Suppressor macrophage treated with lipopolysaccharide for 1 hour (primary cell): ENCODE measurements at regions not wholly inside any gene's neighbourhood (a gene's known extent, or its start where the extent isn't known, plus 50 kb on each side); places are given as distances from the start of the nearest gene placed in this dataset.

Experiments
- DNase-seq, 3 donors: peaks; one replicate each; pipeline ENCODE4 v3.0.0-alpha.2; 2020 to 2022

- DNase-seq: no peak
Measured at GRCh38 chr3:87390821-87391220, 114.4 kb upstream of the POU1F1 start.

DNA sequence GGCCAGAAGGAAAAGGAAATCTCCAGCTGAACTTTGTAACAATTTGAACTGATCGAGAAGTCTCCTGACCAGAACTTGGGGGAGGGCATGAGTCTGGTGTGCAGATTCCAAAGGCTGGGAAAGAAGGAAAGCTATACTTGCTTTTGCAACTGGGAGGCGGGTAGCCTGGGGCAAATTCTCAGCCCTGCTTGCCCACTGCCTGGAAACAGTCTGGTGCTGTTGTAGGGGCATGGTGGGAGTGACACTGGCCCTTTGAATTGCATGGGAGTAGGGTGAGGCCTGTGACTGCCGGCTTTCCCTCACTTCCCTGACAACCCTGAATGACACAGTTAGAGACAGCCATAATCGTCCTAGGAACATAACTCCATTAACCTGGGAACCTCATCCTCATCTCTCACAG is 114.0 kb upstream of the POU1F1 start:
- DNase-seq: no peak

DNA sequence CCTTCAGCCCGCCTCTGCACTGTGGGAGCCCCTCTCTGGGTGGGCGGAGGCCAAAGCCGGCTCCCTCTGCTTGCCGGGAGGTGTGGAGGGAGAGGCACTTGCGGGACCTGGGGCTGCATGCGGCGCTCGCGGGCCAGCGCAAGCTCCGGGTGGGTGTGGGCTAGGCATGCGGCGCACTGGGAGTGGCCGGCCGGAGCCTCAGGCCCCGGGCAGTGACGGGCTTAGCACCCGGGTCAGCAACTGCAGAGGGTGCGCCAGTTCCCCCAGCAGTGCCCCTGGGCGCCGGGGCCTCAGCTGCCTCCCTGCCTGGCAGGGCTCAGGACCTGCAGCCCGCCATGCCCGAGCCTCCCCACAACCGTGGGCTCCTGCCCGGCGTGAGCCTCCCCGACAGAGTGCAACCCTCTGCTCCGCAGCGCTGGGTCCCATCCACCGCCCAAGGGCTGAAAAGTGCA is 98.9 kb upstream of the POU1F1 start:
- DNase-seq: no peak

DNA sequence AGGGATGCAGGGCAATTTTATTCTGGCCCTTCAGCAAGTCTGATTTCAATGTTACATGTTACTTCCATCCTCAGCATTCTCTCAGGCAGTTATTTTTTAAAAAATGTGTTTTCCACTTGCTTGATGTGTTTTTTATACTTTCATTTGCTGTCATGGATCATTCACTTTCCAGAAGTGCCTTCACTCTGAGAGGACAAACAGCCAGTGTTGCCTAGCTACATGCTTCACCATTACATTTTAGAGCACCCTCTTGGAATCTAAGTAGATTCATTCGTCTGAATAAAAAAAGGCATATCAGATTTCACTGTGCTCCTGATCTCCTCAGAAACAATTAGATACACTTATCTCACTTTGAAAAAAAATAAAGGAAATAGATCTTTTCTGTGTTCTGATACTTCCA is 93.6 kb upstream of the POU1F1 start:
- no peak for DNase-seq

GRCh38 chr3:87367736-87368135 is 91.4 kb upstream of the POU1F1 start:
- DNase-seq: no peak

GRCh38 chr3:87363721-87364120 is 87.3 kb upstream of the POU1F1 start:
- DNase-seq: no peak

- DNase-seq: no peak
Measured at GRCh38 chr3:87361956-87362355, 85.6 kb upstream of the POU1F1 start.

DNA sequence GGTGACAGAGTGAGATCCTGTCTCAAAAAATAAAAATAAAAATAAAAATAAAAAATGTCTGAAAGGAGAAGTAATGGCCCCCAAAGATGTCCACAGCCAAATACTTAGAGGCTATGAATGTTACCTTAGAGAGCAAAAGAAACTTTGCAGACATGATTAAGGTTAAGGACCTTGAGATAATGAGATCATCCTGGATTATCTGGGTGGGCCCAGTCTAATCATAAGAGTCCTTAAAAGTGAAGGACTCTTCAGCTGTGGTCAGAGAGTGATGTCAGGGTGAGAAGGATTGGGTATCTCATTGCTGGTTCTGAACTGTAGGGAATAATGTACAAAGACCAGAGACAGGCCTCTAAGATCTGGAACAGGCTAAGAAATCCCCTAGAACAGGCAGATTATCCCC is 84.9 kb upstream of the POU1F1 start:
- DNase-seq: no peak

GRCh38 chr3:87359826-87360225 is 83.4 kb upstream of the POU1F1 start:
- DNase-seq: no peak

DNA sequence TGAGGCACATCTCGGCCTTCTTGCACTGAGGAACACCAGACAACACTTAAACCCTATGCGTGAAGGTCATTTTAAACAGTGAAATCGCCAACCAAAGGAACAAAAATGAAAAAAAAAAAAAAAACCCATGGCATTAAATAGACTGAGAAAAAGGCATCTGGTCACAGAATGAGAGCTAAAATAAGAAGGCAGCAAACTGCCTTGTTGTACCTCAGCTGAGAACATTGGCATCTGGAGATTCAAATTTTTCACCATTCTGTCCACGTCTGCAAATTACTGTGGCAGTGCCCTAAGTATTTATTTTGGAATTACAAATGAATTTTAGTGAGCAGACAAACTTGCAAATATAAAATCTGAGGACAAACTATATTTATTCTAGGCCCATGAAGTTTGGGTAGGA is 82.6 kb upstream of the POU1F1 start:
- no peak for DNase-seq

GRCh38 chr3:87358066-87358465 is 81.7 kb upstream of the POU1F1 start:
- DNase-seq: no peak

DNA sequence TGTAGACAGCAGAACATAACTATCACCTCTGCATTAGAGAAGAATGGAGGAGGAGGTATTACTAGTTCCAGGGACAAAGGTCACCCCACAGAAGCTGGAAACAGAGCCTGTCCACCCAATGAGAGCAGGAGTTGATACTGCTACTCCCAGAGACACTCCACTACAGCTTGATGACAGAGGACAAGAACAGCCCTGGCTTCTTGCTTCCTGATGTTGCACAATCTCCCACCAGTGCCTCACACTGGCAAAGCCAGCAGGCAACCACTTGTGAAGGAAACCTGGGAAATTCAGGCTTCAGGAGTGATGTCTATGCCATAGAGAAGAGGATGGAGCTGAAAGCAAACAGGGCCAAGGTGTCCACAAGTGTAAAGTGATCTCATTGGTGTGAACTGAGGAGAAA is 78.0 kb upstream of the POU1F1 start:
- DNase-seq: peak in 2 of 3 donors; percentile 1 to 7

DNA sequence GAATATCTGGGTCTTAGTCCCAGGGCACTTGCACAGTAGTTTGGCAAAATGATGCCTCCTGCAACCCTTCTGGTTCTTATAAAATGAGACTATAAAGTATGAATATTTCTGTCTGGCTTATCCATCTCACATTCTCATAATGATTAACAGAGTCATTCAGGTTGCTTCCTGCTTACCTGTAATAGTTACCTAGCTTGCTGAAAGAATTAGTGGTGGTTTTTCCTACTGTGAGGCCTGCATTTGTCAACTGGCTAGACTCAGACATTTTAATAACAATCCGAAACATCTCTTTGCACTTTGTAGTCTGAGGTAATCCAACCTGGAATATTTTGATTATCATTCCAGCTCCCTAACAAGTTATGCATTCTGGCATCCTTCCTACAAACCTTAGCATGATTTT is 75.6 kb upstream of the POU1F1 start:
- DNase-seq: no peak

DNA sequence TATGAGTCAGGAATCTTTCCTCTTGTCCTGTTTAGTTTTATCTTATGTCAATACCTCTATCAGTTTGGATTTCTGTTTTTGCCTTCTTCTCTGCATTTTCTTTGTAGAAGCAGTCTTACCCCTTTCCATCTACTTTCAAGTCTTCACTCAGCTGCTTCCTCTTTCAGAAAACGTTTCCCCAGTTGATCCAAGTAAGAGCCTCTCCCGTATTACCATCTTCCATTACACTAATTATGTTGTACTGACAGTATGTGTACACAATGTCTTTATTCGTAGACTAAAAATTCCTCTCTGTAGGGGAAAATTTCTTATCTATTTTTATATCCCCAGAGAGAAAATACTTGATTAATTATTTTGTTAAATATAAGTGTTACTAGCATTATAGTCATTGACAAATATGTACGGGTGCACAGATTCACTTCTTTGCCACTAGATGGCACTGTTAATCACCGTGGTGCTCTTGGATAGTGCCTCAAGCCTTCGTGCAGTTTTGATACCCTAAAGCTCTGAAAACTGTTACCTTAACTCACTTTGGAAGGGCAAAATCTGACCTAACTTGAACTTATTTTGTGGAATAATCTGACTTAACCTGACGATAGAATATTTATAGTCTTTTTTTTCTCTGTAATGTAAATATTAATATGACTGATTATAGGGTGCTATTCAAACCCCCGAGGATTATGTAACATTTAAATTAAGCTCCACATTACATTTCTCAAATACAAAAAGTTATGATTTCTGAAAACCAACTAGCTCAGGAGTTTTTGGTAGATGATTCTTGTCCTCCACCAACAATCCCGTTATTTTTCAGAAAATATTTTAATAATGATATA is 74.2 kb upstream of the POU1F1 start:
- DNase-seq: peak; percentile 64 to 83 (median 68)

DNA sequence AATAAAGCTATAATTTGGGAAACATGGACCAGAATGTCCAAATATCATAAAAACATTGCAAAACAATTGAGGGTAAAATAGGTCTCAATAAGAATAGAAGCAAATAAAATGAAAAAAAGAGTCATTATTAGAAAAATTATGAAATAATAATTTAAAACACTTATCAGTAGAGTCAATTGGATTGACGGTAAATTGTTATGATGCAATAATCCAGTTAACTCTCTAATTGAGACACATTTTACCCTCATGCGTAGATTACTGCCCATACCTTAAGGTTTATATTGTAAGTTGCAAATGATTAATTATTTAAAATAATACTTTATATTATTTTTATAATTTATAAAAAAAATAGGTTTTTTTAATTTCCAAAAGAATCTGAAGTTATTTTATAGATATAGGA is 73.4 kb upstream of the POU1F1 start:
- DNase-seq: no peak

- DNase-seq: no peak
Measured at GRCh38 chr3:87336761-87337160, 60.4 kb upstream of the POU1F1 start.

- no peak for DNase-seq
Measured at GRCh38 chr3:87335931-87336330, 59.5 kb upstream of the POU1F1 start.

DNA sequence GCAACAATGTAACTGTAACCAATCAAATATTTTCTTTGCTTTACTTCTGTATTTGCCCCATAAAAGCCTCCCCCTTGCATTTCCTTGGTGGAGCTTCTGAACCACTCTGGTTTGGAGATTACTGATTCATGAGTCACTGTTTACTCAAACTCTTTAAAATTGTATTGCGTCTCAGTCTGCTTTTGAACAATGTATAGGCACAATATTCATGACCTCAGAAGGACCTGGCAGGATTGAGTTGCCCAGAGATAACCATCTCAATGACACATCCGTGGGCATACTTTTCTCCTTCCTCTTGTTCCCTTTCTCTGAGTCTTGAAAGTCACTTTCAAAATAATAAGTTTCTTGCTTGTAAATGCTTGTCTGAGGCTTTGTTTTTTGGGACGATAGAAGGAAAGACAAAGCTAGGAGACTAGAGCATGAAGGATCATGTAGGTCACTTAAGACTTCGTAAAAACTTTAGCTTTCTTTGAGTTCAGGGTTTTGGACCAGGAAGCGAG is 57.1 kb upstream of the POU1F1 start:
- DNase-seq: peak; percentile 13 to 48 (median 16)

DNA sequence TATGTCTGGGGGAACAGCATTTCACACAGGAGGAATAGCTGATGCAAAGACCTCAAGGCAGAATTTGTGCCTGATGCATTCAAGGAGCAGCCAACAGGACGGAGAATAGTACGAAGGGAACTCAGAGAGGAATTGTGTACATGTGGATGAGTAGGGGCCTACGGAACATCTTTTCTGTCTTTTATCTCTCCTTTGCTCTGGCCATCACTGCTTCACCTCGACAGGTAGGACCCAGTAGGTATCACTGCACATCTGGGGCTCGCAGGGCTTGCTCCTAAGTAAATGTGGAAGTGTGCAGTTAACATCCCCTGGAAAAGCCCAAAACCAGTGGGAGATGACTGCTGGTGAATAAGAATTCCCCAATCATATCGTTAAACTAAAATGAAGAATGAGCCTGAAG is 56.4 kb upstream of the POU1F1 start:
- DNase-seq: no peak

- DNase-seq: no peak
Measured at GRCh38 chr3:87329065-87329464, 52.7 kb upstream of the POU1F1 start.
